ENCODE measurements at regions not wholly inside any gene's neighbourhood (a gene's known extent, or its start where the extent isn't known, plus 50 kb on each side); places are given as distances from the start of the nearest gene placed in this dataset.

DNA sequence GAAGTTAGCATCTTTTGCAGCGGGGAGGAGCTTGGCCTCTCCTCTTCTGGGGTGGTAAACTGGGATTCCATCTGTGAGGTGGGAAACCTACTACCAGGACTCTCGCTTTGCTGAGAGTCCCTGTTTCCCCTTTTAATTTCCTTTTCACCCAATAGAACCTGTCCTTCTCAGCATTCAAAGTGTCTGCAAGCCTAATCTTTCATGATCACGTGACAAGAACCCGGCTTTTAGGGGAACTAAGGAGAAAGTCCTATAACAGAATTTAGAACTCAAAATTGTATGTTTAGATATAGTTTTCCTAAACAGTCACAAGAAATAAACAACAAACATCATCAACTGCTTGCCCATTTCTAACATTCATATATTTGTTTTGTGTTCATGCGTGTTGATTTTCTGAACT is 103.6 kb upstream of the CDH19 start:
- TF ChIP-seq, protein P1, sequence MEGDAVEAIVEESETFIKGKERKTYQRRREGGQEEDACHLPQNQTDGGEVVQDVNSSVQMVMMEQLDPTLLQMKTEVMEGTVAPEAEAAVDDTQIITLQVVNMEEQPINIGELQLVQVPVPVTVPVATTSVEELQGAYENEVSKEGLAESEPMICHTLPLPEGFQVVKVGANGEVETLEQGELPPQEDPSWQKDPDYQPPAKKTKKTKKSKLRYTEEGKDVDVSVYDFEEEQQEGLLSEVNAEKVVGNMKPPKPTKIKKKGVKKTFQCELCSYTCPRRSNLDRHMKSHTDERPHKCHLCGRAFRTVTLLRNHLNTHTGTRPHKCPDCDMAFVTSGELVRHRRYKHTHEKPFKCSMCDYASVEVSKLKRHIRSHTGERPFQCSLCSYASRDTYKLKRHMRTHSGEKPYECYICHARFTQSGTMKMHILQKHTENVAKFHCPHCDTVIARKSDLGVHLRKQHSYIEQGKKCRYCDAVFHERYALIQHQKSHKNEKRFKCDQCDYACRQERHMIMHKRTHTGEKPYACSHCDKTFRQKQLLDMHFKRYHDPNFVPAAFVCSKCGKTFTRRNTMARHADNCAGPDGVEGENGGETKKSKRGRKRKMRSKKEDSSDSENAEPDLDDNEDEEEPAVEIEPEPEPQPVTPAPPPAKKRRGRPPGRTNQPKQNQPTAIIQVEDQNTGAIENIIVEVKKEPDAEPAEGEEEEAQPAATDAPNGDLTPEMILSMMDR (IDR thresholded peaks at IDR 0.05; ENCODE audit: low read depth, low read length, poor library complexity, severe bottlenecking) = no peak
- no peak for TF ChIP-seq EZH2phosphoT487 (IDR thresholded peaks at IDR 0.05; ENCODE audit: borderline replicate concordance, low read length)
